ENCODE measurements at regions not wholly inside any gene's neighbourhood (a gene's known extent, or its start where the extent isn't known, plus 50 kb on each side); places are given as distances from the start of the nearest gene placed in this dataset.

DNA sequence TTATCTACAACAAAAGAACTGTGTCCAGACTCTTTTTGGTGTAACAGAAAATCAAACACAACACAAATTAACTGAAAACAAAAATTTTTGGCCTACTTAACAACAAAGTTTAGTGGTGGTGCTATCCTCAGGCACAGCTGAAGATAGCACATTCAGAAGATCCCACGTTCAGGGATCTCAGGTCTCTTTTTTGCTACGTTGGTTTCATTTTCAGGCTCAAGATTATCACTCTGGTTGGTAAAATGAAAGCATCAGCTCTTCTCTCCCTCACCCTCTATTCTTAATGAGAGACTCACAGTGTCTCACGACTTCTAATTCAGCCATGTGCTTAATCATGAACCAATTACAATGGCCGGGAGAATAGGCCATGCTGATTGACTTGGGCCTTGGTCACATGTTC is 146.9 kb upstream of the PTPRG start:
- TF ChIP-seq, protein P1, sequence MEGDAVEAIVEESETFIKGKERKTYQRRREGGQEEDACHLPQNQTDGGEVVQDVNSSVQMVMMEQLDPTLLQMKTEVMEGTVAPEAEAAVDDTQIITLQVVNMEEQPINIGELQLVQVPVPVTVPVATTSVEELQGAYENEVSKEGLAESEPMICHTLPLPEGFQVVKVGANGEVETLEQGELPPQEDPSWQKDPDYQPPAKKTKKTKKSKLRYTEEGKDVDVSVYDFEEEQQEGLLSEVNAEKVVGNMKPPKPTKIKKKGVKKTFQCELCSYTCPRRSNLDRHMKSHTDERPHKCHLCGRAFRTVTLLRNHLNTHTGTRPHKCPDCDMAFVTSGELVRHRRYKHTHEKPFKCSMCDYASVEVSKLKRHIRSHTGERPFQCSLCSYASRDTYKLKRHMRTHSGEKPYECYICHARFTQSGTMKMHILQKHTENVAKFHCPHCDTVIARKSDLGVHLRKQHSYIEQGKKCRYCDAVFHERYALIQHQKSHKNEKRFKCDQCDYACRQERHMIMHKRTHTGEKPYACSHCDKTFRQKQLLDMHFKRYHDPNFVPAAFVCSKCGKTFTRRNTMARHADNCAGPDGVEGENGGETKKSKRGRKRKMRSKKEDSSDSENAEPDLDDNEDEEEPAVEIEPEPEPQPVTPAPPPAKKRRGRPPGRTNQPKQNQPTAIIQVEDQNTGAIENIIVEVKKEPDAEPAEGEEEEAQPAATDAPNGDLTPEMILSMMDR (IDR thresholded peaks at IDR 0.05), result no peak
- TF ChIP-seq POLR2A (IDR thresholded peaks at IDR 0.05) (no peak), POLR2AphosphoS5 (IDR thresholded peaks at IDR 0.05) (no peak), EP300 (IDR thresholded peaks at IDR 0.05) (no peak)

Measured in upper lobe of left lung (tissue), 4 donors.